ENCODE measurements at regions not wholly inside any gene's neighbourhood (a gene's known extent, or its start where the extent isn't known, plus 50 kb on each side); places are given as distances from the start of the nearest gene placed in this dataset.

- TF ChIP-seq CTCF (IDR thresholded peaks at IDR 0.05; ENCODE audit: insufficient read depth, low read length, poor library complexity, severe bottlenecking) (no peak), EZH2phosphoT487 (conservative IDR thresholded peaks at IDR 0.05; ENCODE audit: low read length) (no peak)
Observed at GRCh38 chr2:101574622-101575021, 99.7 kb upstream of the RFX8 start.
